ENCODE measurements at regions not wholly inside any gene's neighbourhood (a gene's known extent, or its start where the extent isn't known, plus 50 kb on each side); places are given as distances from the start of the nearest gene placed in this dataset.

GRCh38 chr9:99563364-99563763 is 258.3 kb upstream of the NR4A3 start:
- TF ChIP-seq POLR2A (IDR thresholded peaks at IDR 0.05) = no peak
- TF ChIP-seq CTCF (IDR thresholded peaks at IDR 0.05) = no peak
- TF ChIP-seq POLR2AphosphoS5 (IDR thresholded peaks at IDR 0.05) = no peak
- H3K27ac ChIP-seq = no peak overlapping the region
- intact Hi-C loops (cut with DNase I) = no loop called here
- no peaks in the 10 kb centered on the region for H3K4me1 ChIP-seq (replicated peaks)
- no peaks in the 10 kb centered on the region for H3K9me3 ChIP-seq
- no peaks in the 10 kb centered on the region for H3K27me3 ChIP-seq (replicated peaks; ENCODE audit: insufficient read depth)
- no peaks in the 10 kb centered on the region for H3K36me3 ChIP-seq
- 82% methylated on average over 6 of the region's 6 CpGs for WGBS
- no peak overlapping the region for H3K4me3 ChIP-seq
- no peak for DNase-seq (ENCODE audit: low spot score)

GRCh38 chr9:99565203-99565602 is 256.5 kb upstream of the NR4A3 start:
- H3K9me3 ChIP-seq = no peaks in the 10 kb centered on the region
- H3K36me3 ChIP-seq = no peaks in the 10 kb centered on the region
- H3K27ac ChIP-seq = no peak overlapping the region
- no peak for DNase-seq (ENCODE audit: low spot score)
- no peaks in the 10 kb centered on the region for H3K27me3 ChIP-seq (replicated peaks; ENCODE audit: insufficient read depth)
- TF ChIP-seq POLR2AphosphoS5 (IDR thresholded peaks at IDR 0.05) (no peak), CTCF (IDR thresholded peaks at IDR 0.05) (no peak), POLR2A (IDR thresholded peaks at IDR 0.05) (no peak)
- no peak overlapping the region for H3K4me3 ChIP-seq
- intact Hi-C loops (cut with DNase I) = no loop called here
- no peaks in the 10 kb centered on the region for H3K4me1 ChIP-seq (replicated peaks)
- WGBS = 58% methylated on average over 8 of the region's 8 CpGs

- Histone ChIP-seq H3K27ac (no peak overlapping the region), H3K9me3 (no peaks in the 10 kb centered on the region), H3K36me3 (no peaks in the 10 kb centered on the region), H3K27me3 (replicated peaks; ENCODE audit: insufficient read depth) (no peaks in the 10 kb centered on the region), H3K4me3 (no peak overlapping the region), H3K4me1 (replicated peaks) (no peaks in the 10 kb centered on the region)
- TF ChIP-seq POLR2AphosphoS5 (IDR thresholded peaks at IDR 0.05) (no peak), POLR2A (IDR thresholded peaks at IDR 0.05) (no peak), CTCF (IDR thresholded peaks at IDR 0.05) (no peak)
- 69% methylated on average over 2 of the region's 2 CpGs for WGBS
- DNase-seq (ENCODE audit: low spot score) = no peak
- intact Hi-C loops (cut with DNase I) = no loop called here
Observed at GRCh38 chr9:99567436-99567835, 254.2 kb upstream of the NR4A3 start.

GRCh38 chr9:99569840-99570239 is 251.8 kb upstream of the NR4A3 start:
- H3K4me3 ChIP-seq = no peak overlapping the region
- intact Hi-C loops (cut with DNase I) = no loop called here
- 84% methylated on average over 2 of the region's 2 CpGs for WGBS

More at GRCh38 chr9:99569840-99570239, 251.8 kb upstream of the NR4A3 start:
- H3K9me3 ChIP-seq = no peaks in the 10 kb centered on the region
- TF ChIP-seq POLR2AphosphoS5 (IDR thresholded peaks at IDR 0.05) (no peak), CTCF (IDR thresholded peaks at IDR 0.05) (no peak), POLR2A (IDR thresholded peaks at IDR 0.05) (no peak)
- H3K4me1 ChIP-seq (replicated peaks) = no peaks in the 10 kb centered on the region
- H3K36me3 ChIP-seq = no peaks in the 10 kb centered on the region
- no peak overlapping the region for H3K27ac ChIP-seq
- no peak for DNase-seq (ENCODE audit: low spot score)
- H3K27me3 ChIP-seq (replicated peaks; ENCODE audit: insufficient read depth) = no peaks in the 10 kb centered on the region
